HepG2 (cell line): ENCODE measurements at regions not wholly inside any gene's neighbourhood (a gene's known extent, or its start where the extent isn't known, plus 50 kb on each side); places are given as distances from the start of the nearest gene placed in this dataset.

Source experiments
- CBX2 ChIP-seq, 2 experiments: fragments of 200-600 bp in 1 of 2; sonication (generic); formaldehyde crosslinking in 1 of 2; IDR thresholded peaks; 2 replicates each; pipeline versions ENCODE4 v1.7.0 to v1.8.1; 2018 to 2022; ENCODE audit warnings: low read depth in 2 of 2, low read length in 1 of 2, mild to moderate bottlenecking in 1 of 2, missing genetic modification reagents in 1 of 2
- CREB1 ChIP-seq, 2 experiments: fragments of 450-650 bp in 1 of 2; IDR thresholded peaks; 2 replicates each; pipeline ENCODE4 v1.6.1; 2016 to 2017; ENCODE audit warnings: control low read depth in 1 of 2, mild to moderate bottlenecking in 1 of 2, missing compliant biosample characterization in 1 of 2, missing genetic modification characterization in 1 of 2
- ELF4 ChIP-seq: sonication (generic); formaldehyde crosslinking; IDR thresholded peaks from 2 replicates; pipeline ENCODE4 v1.5.0; 2020; ENCODE audit warnings: missing genetic modification reagents, mild to moderate bottlenecking, moderate library complexity, borderline replicate concordance
- FOXA1 ChIP-seq, 2 experiments: fragments of 450-650 bp in 1 of 2; sonication (generic) in 1 of 2; formaldehyde crosslinking in 1 of 2; IDR thresholded peaks; 2 replicates each; pipeline versions ENCODE4 v1.4.0 to v1.6.1; 2016 to 2020; ENCODE audit warnings: missing genetic modification reagents in 1 of 2
- GZF1 ChIP-seq: sonication (generic); formaldehyde crosslinking; IDR thresholded peaks from 2 replicates; pipeline ENCODE4 v1.5.1; 2020; ENCODE audit warnings: mild to moderate bottlenecking, missing genetic modification reagents
- ISX ChIP-seq: sonication (generic); formaldehyde crosslinking; conservative IDR thresholded peaks from 2 replicates; pipeline ENCODE4 v1.5.0; 2020; ENCODE audit warnings: missing genetic modification reagents
- SP2 ChIP-seq: sonication (generic); formaldehyde crosslinking; IDR thresholded peaks from 2 replicates; pipeline ENCODE4 v1.5.1; 2020; ENCODE audit warnings: mild to moderate bottlenecking, missing genetic modification reagents
- ZNF549 ChIP-seq: sonication (generic); formaldehyde crosslinking; IDR thresholded peaks from 2 replicates; pipeline ENCODE4 v1.5.0; 2020; ENCODE audit warnings: missing genetic modification reagents
- TF ChIP-seq, protein P1 (sequence below): sonication (generic); formaldehyde crosslinking; IDR thresholded peaks from 2 replicates; pipeline ENCODE4 v1.4.0; 2020; ENCODE audit warnings: mild to moderate bottlenecking, missing genetic modification reagents
- TF ChIP-seq, protein P2 (sequence below): sonication (generic); formaldehyde crosslinking; IDR thresholded peaks from 2 replicates; pipeline ENCODE4 v1.8.0; 2022; ENCODE audit warnings: mild to moderate bottlenecking, missing genetic modification reagents, moderate library complexity
- TF ChIP-seq, protein P3 (sequence below): sonication (generic); formaldehyde crosslinking; IDR thresholded peaks from 2 replicates; pipeline ENCODE4 v1.4.0; 2020; ENCODE audit warnings: missing genetic modification reagents
- TF ChIP-seq, protein P4 (sequence below): sonication (generic); formaldehyde crosslinking; IDR thresholded peaks from 2 replicates; pipeline ENCODE4 v1.5.1; 2020; ENCODE audit warnings: mild to moderate bottlenecking, missing genetic modification reagents, moderate library complexity

DNA sequence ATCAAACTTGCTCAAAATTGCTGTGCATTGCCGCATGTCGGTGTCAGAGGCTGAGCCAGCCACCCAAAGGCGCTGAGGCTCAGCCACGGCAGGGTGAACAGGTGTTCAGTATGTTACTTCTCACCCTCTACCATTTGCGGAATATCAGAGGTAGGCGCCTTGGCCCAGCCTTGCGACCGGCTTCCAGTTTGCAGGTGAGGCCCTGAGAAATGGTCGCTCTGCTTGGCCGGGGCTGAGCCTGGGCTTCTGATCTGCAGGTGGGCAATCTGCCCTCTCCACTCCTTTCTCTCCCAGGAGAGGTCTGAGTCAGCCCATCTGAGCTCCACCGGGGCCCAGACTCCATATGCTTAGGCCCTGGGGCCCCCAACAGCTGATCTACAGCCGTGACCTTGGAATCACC is 71.0 kb downstream of the RPS6KA4 start (continued):
- TF ChIP-seq, protein P1, sequence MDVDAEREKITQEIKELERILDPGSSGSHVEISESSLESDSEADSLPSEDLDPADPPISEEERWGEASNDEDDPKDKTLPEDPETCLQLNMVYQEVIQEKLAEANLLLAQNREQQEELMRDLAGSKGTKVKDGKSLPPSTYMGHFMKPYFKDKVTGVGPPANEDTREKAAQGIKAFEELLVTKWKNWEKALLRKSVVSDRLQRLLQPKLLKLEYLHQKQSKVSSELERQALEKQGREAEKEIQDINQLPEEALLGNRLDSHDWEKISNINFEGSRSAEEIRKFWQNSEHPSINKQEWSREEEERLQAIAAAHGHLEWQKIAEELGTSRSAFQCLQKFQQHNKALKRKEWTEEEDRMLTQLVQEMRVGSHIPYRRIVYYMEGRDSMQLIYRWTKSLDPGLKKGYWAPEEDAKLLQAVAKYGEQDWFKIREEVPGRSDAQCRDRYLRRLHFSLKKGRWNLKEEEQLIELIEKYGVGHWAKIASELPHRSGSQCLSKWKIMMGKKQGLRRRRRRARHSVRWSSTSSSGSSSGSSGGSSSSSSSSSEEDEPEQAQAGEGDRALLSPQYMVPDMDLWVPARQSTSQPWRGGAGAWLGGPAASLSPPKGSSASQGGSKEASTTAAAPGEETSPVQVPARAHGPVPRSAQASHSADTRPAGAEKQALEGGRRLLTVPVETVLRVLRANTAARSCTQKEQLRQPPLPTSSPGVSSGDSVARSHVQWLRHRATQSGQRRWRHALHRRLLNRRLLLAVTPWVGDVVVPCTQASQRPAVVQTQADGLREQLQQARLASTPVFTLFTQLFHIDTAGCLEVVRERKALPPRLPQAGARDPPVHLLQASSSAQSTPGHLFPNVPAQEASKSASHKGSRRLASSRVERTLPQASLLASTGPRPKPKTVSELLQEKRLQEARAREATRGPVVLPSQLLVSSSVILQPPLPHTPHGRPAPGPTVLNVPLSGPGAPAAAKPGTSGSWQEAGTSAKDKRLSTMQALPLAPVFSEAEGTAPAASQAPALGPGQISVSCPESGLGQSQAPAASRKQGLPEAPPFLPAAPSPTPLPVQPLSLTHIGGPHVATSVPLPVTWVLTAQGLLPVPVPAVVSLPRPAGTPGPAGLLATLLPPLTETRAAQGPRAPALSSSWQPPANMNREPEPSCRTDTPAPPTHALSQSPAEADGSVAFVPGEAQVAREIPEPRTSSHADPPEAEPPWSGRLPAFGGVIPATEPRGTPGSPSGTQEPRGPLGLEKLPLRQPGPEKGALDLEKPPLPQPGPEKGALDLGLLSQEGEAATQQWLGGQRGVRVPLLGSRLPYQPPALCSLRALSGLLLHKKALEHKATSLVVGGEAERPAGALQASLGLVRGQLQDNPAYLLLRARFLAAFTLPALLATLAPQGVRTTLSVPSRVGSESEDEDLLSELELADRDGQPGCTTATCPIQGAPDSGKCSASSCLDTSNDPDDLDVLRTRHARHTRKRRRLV (CRISPR knock-in tag): no peak
- TF ChIP-seq CBX2 (IDR thresholded peaks at IDR 0.05; ENCODE audit: low read depth, low read length) (no peak), CBX2 (CRISPR knock-in tag; IDR thresholded peaks at IDR 0.05; ENCODE audit: low read depth) (no peak), SP2 (no peak), FOXA1 (IDR thresholded peaks at IDR 0.05) (no peak), FOXA1 (CRISPR knock-in tag; IDR thresholded peaks at IDR 0.05) (no peak), CREB1 (IDR thresholded peaks at IDR 0.05) (no peak), CREB1 (CRISPR knock-in tag; IDR thresholded peaks at IDR 0.05) (no peak), ZNF549 (no peak), ELF4 (CRISPR knock-in tag) (no peak), ISX (CRISPR knock-in tag) (no peak), GZF1 (no peak)
- TF ChIP-seq, protein P2, sequence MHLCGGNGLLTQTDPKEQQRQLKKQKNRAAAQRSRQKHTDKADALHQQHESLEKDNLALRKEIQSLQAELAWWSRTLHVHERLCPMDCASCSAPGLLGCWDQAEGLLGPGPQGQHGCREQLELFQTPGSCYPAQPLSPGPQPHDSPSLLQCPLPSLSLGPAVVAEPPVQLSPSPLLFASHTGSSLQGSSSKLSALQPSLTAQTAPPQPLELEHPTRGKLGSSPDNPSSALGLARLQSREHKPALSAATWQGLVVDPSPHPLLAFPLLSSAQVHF (CRISPR knock-in tag): no peak
- TF ChIP-seq, protein P3, sequence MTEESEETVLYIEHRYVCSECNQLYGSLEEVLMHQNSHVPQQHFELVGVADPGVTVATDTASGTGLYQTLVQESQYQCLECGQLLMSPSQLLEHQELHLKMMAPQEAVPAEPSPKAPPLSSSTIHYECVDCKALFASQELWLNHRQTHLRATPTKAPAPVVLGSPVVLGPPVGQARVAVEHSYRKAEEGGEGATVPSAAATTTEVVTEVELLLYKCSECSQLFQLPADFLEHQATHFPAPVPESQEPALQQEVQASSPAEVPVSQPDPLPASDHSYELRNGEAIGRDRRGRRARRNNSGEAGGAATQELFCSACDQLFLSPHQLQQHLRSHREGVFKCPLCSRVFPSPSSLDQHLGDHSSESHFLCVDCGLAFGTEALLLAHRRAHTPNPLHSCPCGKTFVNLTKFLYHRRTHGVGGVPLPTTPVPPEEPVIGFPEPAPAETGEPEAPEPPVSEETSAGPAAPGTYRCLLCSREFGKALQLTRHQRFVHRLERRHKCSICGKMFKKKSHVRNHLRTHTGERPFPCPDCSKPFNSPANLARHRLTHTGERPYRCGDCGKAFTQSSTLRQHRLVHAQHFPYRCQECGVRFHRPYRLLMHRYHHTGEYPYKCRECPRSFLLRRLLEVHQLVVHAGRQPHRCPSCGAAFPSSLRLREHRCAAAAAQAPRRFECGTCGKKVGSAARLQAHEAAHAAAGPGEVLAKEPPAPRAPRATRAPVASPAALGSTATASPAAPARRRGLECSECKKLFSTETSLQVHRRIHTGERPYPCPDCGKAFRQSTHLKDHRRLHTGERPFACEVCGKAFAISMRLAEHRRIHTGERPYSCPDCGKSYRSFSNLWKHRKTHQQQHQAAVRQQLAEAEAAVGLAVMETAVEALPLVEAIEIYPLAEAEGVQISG (CRISPR knock-in tag): no peak
- TF ChIP-seq, protein P4, sequence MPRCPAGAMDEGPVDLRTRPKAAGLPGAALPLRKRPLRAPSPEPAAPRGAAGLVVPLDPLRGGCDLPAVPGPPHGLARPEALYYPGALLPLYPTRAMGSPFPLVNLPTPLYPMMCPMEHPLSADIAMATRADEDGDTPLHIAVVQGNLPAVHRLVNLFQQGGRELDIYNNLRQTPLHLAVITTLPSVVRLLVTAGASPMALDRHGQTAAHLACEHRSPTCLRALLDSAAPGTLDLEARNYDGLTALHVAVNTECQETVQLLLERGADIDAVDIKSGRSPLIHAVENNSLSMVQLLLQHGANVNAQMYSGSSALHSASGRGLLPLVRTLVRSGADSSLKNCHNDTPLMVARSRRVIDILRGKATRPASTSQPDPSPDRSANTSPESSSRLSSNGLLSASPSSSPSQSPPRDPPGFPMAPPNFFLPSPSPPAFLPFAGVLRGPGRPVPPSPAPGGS (CRISPR knock-in tag): no peak
